ENCODE measurements at regions not wholly inside any gene's neighbourhood (a gene's known extent, or its start where the extent isn't known, plus 50 kb on each side); places are given as distances from the start of the nearest gene placed in this dataset.

DNA sequence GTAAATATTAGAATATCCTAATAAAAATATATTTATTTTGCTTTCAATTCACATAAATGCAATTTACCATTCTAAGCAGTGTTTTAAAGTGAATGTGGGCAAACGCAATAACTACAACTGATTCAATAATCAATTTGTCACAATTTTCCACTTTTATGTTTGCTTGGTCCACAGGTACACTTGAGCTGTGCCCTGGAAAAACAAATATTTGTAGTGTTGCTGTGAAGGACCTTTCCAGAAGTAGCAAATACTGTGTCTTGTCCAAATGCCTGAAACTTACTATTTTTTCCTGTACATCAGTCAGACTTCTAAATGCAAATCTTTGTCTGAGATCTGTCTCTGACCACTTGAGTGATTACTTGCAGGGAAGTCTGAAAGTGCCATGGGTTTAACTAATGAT is 845.8 kb upstream of the SLITRK5 start:
- Histone ChIP-seq H3K9me3 (ENCODE audit: control insufficient read depth, low read length) (no peaks in the 10 kb centered on the region), H3K9ac (no peak overlapping the region), H2AFZ (no peak overlapping the region), H3K4me1 (no peaks in the 10 kb centered on the region), H3K36me3 (ENCODE audit: control insufficient read depth, insufficient read depth, low read length) (no peaks in the 10 kb centered on the region), H3K27ac (no peak overlapping the region), H3K4me3 (ENCODE audit: low read depth, low read length) (no peak overlapping the region), H3K4me2 (ENCODE audit: low read length) (no peak overlapping the region), H3K79me2 (no peaks in the 10 kb centered on the region), H3K27me3 (ENCODE audit: control insufficient read depth, insufficient read depth, low read length) (no peaks in the 10 kb centered on the region)
- no peak for TF ChIP-seq CTCF (IDR thresholded peaks at IDR 0.05)

DNA sequence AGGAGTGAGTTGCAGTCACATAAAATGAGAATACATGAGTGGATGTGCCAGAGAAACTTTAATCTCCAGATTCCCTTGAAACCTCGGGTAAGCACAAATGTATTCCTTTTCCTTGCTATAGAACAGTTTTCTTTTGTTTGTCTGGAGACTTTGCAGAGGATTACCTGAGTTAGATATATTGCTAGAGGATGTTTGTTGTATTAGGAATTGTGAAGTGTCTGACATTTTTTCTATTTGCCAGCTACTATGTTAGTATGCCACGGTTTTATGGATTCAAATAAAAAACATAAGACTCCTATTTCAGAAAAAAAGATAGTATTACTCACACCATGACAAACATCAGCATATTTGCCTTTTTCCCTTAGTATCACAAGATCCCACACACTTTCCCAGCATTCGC is 844.9 kb upstream of the SLITRK5 start:
- no peak overlapping the region for H2AFZ ChIP-seq
- H3K9me3 ChIP-seq (ENCODE audit: control insufficient read depth, low read length): no peaks in the 10 kb centered on the region

DNA sequence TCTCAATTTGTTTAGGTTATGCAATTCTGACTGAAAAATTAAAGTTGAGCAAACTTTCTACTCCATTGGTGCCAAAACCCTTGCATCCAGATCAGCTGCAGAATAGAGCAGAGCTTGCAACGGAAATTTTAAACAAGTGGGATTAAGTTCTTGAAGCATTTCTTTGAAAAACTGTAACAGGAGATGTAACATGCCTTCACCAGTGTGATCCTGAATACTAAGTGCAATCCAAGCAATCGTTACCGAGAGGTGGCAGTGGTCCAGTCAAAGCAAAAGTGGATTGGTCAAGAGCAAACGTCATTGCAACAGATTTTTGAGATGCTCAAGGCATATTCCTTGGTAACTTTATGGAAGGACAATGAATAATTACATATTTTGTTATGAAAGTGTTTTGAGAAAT is 841.1 kb upstream of the SLITRK5 start:
- no peak overlapping the region for H3K27ac ChIP-seq
- H3K4me3 ChIP-seq (ENCODE audit: low read depth, low read length): no peak overlapping the region
- no peak for TF ChIP-seq CTCF (IDR thresholded peaks at IDR 0.05)
- no peaks in the 10 kb centered on the region for H3K36me3 ChIP-seq (ENCODE audit: control insufficient read depth, insufficient read depth, low read length)
- H2AFZ ChIP-seq: no peak overlapping the region
- no peaks in the 10 kb centered on the region for H3K4me1 ChIP-seq
- no peak overlapping the region for H3K4me2 ChIP-seq (ENCODE audit: low read length)
- H3K9me3 ChIP-seq (ENCODE audit: control insufficient read depth, low read length): no peaks in the 10 kb centered on the region
- no peak overlapping the region for H3K9ac ChIP-seq
- no peaks in the 10 kb centered on the region for H3K79me2 ChIP-seq
- H3K27me3 ChIP-seq (ENCODE audit: control insufficient read depth, insufficient read depth, low read length): no peaks in the 10 kb centered on the region

More for the DNA sequence above, 844.9 kb upstream of the SLITRK5 start:
- no peak overlapping the region for H3K4me3 ChIP-seq (ENCODE audit: low read depth, low read length)
- H3K36me3 ChIP-seq (ENCODE audit: control insufficient read depth, insufficient read depth, low read length): no peaks in the 10 kb centered on the region
- H3K79me2 ChIP-seq: no peaks in the 10 kb centered on the region
- no peaks in the 10 kb centered on the region for H3K27me3 ChIP-seq (ENCODE audit: control insufficient read depth, insufficient read depth, low read length)
- no peak for TF ChIP-seq CTCF (IDR thresholded peaks at IDR 0.05)
- no peak overlapping the region for H3K4me2 ChIP-seq (ENCODE audit: low read length)
- no peaks in the 10 kb centered on the region for H3K4me1 ChIP-seq
- H3K27ac ChIP-seq: no peak overlapping the region
- H3K9ac ChIP-seq: no peak overlapping the region

DNA sequence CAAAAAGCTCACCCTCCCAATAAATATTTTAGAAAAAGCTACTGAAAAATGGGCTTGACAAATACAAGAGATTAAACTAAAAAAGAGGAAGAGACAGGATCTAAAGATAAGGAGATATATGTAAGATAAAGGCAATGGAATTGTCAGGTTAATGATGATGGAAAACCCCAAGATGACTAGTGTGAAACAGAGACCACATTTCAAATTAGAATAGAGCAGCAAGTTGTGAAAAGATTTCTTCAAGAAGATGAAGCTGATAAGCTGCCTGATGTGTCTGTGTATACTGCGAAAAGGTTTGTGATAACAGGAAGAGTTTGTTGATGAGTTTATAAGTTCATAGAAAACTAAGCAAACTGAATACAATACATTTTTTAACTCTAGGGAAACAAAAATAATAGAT is 840.1 kb upstream of the SLITRK5 start:
- Histone ChIP-seq H3K27me3 (ENCODE audit: control insufficient read depth, insufficient read depth, low read length) (no peaks in the 10 kb centered on the region), H3K4me3 (ENCODE audit: low read depth, low read length) (no peak overlapping the region), H3K27ac (no peak overlapping the region), H3K4me1 (no peaks in the 10 kb centered on the region), H3K36me3 (ENCODE audit: control insufficient read depth, insufficient read depth, low read length) (no peaks in the 10 kb centered on the region), H3K4me2 (ENCODE audit: low read length) (no peak overlapping the region), H2AFZ (no peak overlapping the region), H3K9me3 (ENCODE audit: control insufficient read depth, low read length) (no peaks in the 10 kb centered on the region), H3K79me2 (no peaks in the 10 kb centered on the region), H3K9ac (no peak overlapping the region)
- TF ChIP-seq CTCF (IDR thresholded peaks at IDR 0.05): no peak

DNA sequence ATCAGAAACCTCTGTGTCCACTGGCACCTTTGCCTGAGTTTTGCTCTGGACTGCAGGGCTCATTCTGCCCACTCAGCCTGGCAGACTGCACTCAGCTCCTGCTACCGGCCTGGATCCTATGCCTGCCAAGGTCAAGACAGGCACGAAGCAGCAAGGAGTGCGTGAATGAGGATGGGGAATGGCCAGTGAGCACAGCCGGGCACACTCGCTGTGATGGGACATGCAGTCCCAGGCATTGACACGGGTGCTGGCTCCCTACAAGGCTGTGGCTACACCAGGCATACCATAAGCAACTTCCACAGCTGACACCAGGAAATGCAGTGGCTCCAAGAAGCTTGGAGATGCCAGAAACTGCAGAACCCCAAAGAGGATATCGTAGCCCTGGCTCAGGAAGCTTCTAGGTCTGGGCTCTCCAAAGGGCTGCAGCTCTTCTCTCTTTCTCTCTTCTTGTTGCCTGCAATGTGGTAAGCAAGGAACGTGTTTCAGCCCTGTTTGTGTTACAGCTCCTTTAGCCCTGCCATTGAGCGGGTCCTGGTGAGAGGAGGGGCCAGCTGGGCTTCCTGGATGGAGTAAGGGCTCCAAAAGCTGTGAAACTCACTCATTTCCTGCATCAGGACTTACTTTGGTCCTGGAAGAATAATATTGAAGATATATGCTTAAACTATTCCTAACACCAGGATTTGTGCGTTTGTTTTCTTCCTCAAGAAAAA is 832.6 kb upstream of the SLITRK5 start:
- Histone ChIP-seq H3K9ac (no peak overlapping the region), H3K4me3 (ENCODE audit: low read depth, low read length) (no peak overlapping the region), H3K9me3 (ENCODE audit: control insufficient read depth, low read length) (no peaks in the 10 kb centered on the region), H3K4me2 (ENCODE audit: low read length) (no peak overlapping the region), H3K36me3 (ENCODE audit: control insufficient read depth, insufficient read depth, low read length) (no peaks in the 10 kb centered on the region), H3K27ac (no peak overlapping the region), H3K27me3 (ENCODE audit: control insufficient read depth, insufficient read depth, low read length) (no peaks in the 10 kb centered on the region), H3K79me2 (no peaks in the 10 kb centered on the region), H2AFZ (no peak overlapping the region), H3K4me1 (no peaks in the 10 kb centered on the region)
- TF ChIP-seq CTCF (IDR thresholded peaks at IDR 0.05): no peak

All from parathyroid adenoma (tissue), 2 donors.